ENCODE measurements at regions not wholly inside any gene's neighbourhood (a gene's known extent, or its start where the extent isn't known, plus 50 kb on each side); places are given as distances from the start of the nearest gene placed in this dataset.

DNA sequence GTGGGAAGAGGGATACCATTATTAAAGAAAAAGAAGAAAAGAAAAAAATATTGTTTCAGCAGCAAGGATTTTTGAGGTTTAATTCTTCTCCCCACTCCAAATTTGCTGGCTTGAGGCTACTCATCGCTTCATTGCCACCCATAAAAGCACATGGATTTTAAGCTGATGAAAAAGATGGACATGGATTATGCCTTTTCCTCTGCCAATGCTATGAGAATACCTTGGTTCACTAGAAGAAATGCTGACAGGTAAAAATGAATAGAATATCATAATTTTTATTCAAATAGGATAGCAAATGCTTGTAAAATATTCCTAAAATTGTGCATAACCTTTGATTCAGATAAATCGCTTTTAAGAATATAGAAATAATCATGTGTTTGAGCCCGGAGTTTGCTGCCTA is 289.7 kb upstream of the DPYD start:
- TF ChIP-seq EP300 (conservative IDR thresholded peaks at IDR 0.05; ENCODE audit: poor library complexity, severe bottlenecking) (no peak), POLR2AphosphoS5 (IDR thresholded peaks at IDR 0.05) (no peak), EZH2 (IDR thresholded peaks at IDR 0.05; ENCODE audit: borderline replicate concordance, insufficient read depth, low read length, poor library complexity, severe bottlenecking) (no peak), SMC3 (conservative IDR thresholded peaks at IDR 0.05; ENCODE audit: poor library complexity) (no peak), MXI1 (conservative IDR thresholded peaks at IDR 0.05; ENCODE audit: poor library complexity, severe bottlenecking) (no peak), RAD21 (conservative IDR thresholded peaks at IDR 0.05) (no peak)
- TF ChIP-seq, protein P1, sequence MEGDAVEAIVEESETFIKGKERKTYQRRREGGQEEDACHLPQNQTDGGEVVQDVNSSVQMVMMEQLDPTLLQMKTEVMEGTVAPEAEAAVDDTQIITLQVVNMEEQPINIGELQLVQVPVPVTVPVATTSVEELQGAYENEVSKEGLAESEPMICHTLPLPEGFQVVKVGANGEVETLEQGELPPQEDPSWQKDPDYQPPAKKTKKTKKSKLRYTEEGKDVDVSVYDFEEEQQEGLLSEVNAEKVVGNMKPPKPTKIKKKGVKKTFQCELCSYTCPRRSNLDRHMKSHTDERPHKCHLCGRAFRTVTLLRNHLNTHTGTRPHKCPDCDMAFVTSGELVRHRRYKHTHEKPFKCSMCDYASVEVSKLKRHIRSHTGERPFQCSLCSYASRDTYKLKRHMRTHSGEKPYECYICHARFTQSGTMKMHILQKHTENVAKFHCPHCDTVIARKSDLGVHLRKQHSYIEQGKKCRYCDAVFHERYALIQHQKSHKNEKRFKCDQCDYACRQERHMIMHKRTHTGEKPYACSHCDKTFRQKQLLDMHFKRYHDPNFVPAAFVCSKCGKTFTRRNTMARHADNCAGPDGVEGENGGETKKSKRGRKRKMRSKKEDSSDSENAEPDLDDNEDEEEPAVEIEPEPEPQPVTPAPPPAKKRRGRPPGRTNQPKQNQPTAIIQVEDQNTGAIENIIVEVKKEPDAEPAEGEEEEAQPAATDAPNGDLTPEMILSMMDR (IDR thresholded peaks at IDR 0.05; ENCODE audit: poor library complexity, severe bottlenecking): no peak
- TF ChIP-seq, protein P2, sequence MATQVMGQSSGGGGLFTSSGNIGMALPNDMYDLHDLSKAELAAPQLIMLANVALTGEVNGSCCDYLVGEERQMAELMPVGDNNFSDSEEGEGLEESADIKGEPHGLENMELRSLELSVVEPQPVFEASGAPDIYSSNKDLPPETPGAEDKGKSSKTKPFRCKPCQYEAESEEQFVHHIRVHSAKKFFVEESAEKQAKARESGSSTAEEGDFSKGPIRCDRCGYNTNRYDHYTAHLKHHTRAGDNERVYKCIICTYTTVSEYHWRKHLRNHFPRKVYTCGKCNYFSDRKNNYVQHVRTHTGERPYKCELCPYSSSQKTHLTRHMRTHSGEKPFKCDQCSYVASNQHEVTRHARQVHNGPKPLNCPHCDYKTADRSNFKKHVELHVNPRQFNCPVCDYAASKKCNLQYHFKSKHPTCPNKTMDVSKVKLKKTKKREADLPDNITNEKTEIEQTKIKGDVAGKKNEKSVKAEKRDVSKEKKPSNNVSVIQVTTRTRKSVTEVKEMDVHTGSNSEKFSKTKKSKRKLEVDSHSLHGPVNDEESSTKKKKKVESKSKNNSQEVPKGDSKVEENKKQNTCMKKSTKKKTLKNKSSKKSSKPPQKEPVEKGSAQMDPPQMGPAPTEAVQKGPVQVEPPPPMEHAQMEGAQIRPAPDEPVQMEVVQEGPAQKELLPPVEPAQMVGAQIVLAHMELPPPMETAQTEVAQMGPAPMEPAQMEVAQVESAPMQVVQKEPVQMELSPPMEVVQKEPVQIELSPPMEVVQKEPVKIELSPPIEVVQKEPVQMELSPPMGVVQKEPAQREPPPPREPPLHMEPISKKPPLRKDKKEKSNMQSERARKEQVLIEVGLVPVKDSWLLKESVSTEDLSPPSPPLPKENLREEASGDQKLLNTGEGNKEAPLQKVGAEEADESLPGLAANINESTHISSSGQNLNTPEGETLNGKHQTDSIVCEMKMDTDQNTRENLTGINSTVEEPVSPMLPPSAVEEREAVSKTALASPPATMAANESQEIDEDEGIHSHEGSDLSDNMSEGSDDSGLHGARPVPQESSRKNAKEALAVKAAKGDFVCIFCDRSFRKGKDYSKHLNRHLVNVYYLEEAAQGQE (IDR thresholded peaks at IDR 0.05; ENCODE audit: borderline replicate concordance): no peak
